ENCODE measurements at regions not wholly inside any gene's neighbourhood (a gene's known extent, or its start where the extent isn't known, plus 50 kb on each side); places are given as distances from the start of the nearest gene placed in this dataset.
"Not testable (repeated sequence)": the region's sequence is repeated elsewhere in the genome, so short reads cannot be mapped to it uniquely, and the experiment has no call there.

DNA sequence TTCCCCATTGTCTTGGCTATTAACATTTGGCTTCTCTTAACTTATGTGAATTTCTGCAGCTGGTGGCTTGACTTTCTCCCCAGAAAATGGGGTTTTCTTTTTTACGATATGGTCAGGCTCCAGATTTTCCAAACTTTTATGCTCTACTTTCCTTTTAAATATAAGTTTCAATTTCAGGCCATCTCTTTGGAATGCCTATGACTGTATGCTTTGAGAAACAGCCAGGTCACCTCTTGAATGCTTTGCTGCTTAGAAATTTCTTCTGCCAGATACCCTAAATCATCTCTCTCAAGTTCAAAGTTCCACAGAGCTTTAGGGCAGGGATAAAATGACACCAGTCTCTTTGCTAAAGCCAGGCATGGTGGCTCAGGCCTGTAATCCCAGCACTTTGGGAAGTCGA is 212.9 kb upstream of the SMIM31 start:
- no peak for DNase-seq (ENCODE audit: low read depth in 1 of 2, low spot score in 1 of 2)

DNA sequence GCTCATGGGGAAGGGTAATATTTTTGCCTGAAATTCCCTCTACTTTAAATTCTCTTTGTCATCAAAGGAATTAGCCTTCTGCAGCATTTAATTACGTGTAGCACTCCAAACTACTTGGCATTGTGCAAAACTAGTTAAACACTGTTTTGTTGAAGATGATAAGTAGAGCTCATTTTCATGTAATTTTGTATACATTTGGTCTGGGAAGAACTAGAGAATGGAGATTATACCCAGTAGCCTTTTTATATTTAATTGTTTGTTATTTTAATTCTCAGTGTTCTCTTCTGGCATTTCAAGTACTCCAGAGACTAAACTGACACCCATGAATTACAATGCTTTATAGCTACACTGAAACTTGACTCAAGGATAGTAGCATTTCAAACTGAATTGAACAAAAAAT is 211.5 kb upstream of the SMIM31 start:
- DNase-seq (ENCODE audit: low read depth in 1 of 2, low spot score in 1 of 2): no peak

DNA sequence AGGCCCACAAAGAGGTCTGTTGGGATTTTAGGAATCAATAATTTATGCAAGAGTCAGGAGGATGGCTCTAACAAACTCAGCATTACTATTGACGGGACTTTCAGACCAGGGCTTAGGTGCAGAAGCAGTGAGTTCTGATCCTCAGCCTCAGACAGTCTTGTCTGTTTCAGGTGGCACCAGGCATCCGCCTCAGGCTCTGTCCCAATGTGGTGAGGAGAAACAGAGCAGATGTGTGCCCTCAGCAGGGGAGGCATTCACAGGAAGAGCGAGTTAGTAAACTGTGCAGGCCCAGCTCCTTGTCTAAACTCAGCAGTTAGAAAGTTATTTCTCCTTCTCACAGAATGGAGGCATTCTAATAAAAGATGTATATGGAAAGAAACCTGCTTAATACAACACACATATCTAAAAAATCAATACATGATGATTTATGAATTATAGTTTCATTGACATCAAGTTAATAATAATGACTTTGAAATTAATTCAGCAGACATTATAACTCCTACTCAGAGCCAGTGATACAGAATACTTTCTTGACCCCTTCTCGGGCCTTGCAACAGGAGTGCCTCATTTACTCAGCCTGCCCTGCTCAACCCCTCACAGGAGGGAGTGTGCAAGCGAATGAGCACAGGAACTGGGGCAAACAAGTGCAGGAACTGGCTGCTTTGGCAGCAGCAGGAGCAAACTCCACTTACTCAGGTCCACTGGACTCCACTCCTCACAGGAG is 202.8 kb upstream of the SMIM31 start:
- no peak for DNase-seq (ENCODE audit: low read depth in 1 of 2, low spot score in 1 of 2)

DNA sequence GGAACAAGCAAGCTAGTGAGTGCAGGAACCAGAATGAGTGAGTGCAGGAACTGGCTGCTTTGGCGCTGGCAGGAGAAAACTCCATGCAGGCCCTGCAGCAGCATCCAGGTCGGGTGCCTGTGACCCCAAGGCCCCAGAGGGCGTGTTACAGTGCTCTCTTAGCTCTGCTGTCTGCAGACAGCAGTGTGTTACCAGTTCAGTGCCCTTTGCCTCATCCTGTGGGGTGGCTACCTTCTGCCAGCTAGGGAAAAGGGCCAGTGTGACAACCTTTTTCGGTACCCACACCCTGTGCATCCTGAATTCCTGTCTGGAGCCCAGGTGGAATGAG is 202.3 kb upstream of the SMIM31 start:
- no peak for DNase-seq (ENCODE audit: low read depth in 1 of 2, low spot score in 1 of 2)

DNA sequence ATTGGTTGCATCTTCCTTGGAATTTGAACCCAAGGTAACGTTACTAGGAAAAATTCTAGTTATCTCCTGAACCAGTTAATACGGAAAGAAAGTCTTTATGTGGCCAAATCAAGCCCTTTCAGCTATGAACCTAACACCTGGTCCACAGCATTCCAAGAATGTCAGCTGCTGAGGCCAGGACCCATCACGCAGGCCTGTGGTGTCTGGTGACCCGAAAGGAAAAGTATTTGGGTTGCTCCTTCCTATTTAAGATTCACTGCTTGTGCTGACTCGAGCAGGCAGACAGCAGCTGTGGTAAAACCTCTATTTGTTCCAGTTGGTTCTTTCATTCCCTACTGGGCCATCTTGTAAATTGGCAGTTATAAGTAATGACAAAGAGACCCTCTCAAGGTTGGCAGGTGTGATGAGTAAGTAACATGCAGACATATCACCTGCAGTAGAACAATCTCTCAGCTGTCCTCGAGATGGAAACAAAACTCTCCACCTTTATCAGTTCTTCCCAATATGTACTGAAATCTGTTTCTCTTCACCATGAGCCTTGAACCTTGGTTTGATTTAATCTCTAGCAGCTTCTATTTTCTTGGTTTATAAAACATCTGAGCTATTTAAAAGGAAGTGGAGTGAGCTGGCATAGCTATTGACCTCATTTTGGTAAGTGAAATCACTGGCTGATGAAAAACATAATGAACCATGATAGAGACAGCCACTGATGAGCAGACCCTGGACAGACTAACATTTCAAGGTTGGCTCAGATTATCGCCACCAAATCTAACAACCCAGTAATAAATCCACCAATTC is 182.1 kb upstream of the SMIM31 start:
- no peak for DNase-seq (ENCODE audit: low read depth in 1 of 2, low spot score in 1 of 2)

DNA sequence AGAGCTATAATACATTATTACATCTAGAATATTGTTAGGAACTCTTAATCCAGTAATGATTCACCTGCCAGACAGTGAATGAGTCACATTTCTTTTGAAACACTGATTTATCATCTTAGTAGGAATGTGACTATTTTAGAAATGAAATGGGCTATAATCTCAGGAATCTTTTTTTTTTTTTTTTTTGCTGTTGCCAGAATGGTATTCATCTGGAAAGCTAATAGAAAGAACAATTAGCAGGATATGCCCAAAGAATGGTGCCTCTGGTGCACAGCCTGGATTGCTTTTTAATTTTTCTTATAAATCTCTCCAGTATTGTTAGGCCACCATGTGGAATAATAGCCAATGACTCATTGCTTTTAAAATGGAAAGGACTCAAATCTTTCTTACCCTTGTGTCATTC is 181.1 kb upstream of the SMIM31 start:
- no peak for DNase-seq (ENCODE audit: low read depth in 1 of 2, low spot score in 1 of 2)

DNA sequence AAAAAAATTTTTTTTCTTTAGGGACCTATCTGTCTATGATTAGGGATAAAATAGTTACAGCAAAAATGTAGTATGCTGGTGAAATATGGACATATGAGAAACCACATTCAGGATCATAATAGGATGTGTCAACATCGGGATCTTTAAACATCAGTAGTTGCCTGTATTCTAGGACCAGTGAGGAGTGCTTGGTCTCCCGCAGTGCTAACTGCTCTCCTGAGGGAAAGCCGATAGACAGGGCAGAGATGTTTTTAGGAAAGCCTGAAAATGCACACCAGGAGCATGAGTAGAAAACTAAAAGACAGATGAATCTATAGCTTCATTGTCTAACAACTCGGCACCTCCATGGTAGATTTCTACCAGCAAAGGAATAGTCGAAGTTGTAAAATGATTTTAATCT is 178.1 kb upstream of the SMIM31 start:
- DNase-seq (ENCODE audit: low read depth in 1 of 2, low spot score in 1 of 2): no peak

DNA sequence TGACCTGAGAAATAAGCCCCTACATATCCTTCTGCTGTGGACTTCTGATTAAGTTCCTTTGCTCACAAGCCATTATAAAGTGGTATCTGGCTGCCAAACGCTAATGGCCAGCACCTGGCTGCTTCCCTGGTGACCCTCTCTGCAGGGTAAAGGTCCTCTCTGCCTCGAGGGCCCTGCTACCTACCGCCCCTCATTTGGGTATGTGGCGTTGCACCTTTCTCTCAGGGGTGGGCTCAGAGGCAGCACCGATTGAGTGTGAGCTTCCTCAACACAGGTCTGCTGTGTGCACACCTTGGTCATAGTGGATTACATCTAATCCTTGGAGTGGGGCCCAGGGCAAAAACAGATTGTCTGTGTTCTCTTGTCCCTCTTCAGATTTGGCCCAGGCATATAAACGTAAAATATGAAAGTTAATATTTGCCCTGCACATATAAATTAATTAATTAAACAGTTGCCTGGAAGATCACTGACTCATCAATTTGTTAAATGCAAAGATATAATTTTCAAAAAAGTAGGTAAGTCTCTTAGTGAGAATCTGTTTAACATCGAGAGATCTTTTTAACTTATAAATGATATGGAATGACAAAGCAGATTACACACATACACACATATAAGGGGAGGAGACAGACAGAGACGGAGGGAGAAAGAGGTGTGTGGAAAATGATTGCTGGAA is 174.5 kb upstream of the SMIM31 start:
- DNase-seq (ENCODE audit: low read depth in 1 of 2, low spot score in 1 of 2): no peak

DNA sequence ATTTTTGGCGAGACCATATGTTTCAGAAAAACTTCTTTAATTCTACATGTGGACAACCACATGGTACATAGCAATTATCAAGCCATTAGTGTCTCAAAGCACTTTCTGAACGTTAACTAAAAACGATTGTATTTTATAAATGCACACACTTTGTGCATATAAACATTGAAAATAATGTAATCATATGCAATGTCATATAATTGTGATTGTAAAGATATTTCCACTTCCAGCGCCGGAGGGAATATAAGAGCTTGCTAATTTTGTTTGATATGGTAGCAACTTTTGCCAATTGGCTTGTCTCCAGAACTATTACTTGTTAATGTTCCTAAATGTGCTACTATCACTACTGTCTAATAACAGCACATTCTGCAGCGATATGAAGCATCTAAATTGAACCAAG is 162.3 kb upstream of the SMIM31 start:
- DNase-seq (ENCODE audit: low read depth in 1 of 2, low spot score in 1 of 2): no peak

DNA sequence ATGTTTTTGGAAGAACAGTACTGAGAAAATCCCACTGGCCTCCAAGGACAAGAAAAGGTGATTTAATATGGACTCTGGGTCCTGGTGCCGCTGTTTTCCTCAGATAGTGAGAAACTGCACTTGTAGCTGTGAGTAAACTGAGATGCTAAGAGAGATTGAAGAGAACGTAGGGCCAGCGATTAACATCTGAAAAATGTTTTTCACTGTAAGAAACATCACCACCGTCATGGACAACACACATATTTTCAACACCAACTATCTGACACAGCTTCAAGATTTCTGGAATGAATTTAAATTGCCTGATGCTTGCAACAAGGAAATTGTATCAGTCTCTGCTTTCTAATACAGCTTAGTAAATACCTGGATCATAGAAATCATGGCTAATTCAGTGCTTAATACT is 158.2 kb upstream of the SMIM31 start:
- no peak for DNase-seq (ENCODE audit: low read depth in 1 of 2, low spot score in 1 of 2)

DNA sequence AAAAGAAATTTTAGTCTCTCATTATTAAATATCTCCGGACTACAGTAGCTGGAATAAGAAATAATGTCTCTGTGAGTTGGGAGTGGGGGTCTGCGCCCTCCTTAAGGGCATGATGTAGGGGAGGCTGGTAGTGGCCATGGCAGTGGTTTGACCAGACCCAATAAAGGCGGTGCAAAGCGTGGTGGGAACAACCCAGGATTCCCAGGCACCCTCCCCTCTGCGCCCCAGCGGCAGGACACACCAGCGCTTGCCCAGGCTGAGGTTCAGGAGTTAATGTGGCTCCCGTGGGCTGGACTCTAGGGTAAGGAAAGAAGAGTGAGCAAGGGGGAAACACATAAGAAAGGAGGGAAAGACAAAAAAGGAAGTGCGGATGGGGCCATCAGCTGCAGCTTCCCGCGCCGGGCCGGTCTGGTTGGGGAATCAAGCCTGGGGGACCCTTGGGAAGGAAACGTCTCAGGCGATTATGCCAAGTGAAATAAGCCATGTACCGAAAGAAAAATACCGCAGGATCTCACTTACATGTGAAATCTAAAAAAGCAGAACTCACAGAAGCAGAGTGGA is 157.5 kb upstream of the SMIM31 start:
- no peak for DNase-seq (ENCODE audit: low read depth in 1 of 2, low spot score in 1 of 2)

DNA sequence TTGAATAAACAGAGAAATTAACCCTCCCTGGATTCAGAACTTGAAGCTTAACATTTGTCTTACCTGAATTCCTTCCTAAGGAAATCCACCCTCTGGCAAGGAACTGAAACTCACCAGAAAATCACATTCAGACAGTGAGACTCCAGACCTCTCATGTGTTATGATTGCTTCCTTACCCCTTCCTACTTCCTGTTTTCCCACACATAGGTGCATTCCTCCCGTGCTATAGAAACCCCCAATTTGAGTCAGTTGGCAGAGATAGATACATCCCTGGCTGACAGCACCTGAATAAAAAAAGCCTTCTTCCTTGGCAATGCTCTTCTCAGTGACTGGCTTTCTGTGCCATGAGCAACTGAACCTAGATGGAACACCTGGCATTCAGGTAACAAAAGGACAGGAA is 157.0 kb upstream of the SMIM31 start:
- DNase-seq (ENCODE audit: low read depth in 1 of 2, low spot score in 1 of 2): no peak

DNA sequence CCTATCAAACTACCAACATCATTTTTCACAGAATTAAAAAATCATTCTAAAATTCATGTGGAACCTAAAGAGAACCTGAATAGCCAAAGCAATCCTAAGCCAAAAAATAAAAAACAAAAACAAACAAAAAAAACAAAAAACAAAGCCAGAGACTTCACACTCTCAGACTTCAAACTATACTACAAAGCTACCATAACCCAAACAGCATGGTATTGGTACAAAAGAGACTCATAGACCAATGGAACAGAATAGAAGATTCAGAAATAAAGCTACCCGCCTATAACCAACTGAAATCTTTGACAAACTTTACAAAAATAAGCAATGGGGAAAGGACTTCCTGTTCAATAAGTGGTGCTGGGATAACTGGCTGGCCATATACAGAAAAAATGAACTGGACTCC is 152.3 kb upstream of the SMIM31 start:
- DNase-seq (ENCODE audit: low read depth in 1 of 2, low spot score in 1 of 2): no peak

DNA sequence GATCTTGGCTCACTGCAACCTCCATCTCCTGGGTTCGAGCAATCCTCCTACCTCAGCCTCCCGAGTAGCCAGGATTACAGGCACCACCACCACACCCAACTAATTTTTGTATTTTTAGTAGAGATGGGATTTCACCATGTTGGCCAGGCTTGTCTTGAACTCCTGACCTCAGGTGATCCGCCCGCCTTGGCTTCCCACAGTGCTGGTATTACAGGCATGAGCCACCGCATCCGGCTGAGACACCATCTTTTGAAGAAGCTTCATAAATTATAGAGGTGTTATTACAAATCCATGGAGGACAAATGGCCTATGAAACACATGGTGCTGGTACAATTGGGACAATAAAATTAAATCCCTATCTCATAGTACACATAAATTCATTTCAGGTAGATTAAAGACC is 148.1 kb upstream of the SMIM31 start:
- not testable (repeated sequence) for DNase-seq (ENCODE audit: low read depth in 1 of 2, low spot score in 1 of 2)

DNA sequence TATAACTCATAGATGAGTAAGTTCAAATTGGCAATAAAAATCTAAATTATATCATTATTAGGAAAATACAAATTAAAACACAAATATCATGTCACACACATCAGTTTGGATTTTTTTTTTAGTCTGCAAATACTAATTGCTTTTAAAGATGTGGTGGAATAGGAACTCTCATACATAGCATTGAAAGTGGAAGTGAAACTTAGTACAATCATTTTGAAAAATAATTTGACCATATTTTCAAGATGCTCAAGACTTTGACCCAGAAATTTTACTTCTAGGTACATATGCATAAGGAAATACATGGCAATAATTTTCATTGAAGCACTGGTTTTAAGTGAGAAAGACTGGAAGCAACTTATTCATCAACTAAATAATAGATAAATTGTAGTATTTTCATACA is 147.5 kb upstream of the SMIM31 start:
- DNase-seq (ENCODE audit: low read depth in 1 of 2, low spot score in 1 of 2): no peak

DNA sequence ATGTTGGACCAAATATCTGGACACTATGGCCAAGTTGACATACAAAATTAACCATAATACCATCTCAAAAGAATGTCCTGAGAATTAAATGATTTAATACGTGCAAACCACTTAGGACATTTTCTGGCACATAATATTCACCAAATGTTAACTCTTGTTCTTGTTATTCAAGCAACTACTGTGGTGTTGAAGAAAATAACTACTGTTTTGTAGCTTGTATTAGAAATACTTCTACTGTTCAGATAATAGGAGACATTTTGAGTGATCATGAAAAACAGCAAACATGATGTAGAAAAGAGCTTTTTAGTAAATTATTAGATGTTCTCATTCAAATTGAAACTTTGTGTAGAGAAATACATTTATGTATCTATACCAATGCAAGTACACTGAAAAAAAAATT is 140.7 kb upstream of the SMIM31 start:
- no peak for DNase-seq (ENCODE audit: low read depth in 1 of 2, low spot score in 1 of 2)

DNA sequence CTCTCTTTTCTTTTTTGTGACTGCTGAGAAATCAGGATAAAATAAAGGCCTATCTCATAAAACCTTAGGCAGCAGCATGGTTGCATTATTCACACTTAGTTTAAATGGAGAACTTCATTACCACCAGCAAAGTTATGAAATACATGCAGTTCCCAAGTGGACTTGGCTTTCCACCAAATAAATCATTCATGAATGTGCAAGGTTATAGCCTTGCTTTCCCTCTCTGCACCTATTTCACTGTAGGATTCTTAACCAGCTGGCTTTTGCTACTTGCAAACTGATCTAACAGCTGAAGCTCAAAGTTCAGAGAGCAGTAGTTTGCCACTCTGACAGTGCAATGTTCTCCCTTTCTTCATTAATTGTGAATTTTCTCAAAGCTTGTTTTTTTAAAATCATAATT is 140.1 kb upstream of the SMIM31 start:
- DNase-seq (ENCODE audit: low read depth in 1 of 2, low spot score in 1 of 2): no peak

DNA sequence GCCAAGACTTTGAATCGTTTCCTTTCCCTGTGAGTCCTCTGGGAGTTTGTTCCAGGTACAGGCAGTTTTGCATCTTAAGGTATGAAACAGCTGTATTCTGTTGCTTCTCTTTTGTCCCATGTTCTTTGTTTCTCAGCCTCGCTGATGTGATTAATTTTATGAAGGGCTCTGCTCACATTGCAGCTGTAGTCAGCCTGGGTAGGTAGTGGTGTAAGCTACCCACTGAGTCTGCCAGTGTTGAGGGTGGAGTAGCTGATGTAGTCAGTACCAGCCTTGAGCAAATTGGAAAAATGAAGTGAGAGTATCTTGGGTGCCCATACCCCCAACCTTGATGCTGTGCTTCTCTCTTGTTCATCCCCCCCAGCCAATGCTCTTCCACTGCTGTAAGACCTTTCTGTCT is 139.6 kb upstream of the SMIM31 start:
- DNase-seq (ENCODE audit: low read depth in 1 of 2, low spot score in 1 of 2): no peak

DNA sequence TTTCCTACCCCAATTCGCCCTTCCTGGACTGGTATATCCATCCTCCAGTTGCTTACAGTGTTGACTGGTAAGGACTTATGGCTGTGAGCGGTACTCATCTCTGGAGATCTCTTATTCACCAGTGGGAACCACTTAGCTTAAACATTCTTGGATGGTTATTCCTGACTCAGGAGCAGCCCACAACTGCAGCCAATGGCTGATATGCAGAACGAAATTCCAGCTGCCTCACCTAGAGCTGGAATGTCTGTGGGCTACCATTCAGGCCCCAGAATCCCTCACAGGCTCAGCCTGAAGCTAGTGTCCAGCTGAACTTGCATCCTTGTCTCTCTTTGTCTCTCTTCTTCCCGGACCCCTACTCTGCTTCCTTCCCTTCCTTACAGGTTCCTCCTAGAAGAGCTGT is 138.9 kb upstream of the SMIM31 start:
- DNase-seq (ENCODE audit: low read depth in 1 of 2, low spot score in 1 of 2): no peak

DNA sequence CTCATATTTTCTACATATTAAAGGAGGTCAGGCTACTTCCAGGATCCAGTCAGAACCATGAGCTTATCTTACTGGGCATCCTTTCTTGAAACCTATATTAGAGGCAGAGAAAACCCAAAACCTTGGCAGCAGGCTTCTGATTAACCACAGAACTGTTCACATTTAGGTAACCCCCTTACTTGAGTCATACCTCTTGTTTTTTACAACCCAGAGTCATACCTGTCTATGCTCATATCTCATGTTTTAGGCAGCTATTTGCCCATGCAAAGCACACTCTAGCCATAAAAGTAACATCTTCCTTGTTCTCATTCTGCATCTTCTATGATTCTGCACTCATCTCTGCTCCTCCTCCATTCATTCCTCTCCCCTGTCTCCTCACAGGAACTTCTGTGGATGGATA is 138.0 kb upstream of the SMIM31 start:
- DNase-seq (ENCODE audit: low read depth in 1 of 2, low spot score in 1 of 2): no peak

DNA sequence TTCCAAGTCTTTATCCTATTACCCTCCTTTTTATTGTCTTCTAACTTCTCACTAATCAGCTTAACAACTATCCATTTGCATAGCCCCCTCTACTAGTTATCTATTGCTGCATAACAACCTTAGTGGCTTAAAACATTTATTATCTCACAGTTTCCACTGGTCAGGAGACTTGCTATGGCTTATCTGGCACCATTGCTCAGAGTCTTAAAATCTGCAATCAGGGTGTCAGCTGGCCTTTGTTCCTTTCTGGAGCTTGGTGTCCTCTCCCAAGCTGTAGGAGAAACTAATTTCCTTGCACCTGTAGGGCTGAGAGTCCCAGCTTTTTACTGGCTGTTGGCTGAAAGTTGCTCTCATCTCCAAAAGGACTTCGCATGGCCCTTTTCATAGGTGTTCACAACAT is 137.0 kb upstream of the SMIM31 start:
- no peak for DNase-seq (ENCODE audit: low read depth in 1 of 2, low spot score in 1 of 2)

DNA sequence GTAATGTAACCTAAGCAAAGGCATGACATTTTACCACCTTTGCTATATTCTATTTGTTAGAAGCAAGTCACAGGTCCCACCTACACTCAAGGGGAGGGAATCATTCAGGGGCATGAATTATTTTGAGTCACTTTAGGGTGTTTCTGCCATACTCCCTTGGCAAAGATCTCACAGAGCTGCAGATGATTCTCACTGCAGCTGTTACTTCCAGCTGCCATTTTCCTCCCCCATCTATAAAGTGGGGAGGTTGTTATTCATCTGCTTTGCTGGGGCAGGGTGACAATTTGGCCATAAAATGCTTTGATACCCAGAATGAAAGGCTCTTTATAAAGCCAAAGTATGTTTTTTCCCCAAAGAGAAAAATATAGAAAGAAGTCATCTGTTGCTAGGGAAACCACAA is 136.5 kb upstream of the SMIM31 start:
- no peak for DNase-seq (ENCODE audit: low read depth in 1 of 2, low spot score in 1 of 2)
